ENCODE measurements at regions not wholly inside any gene's neighbourhood (a gene's known extent, or its start where the extent isn't known, plus 50 kb on each side); places are given as distances from the start of the nearest gene placed in this dataset.

DNA sequence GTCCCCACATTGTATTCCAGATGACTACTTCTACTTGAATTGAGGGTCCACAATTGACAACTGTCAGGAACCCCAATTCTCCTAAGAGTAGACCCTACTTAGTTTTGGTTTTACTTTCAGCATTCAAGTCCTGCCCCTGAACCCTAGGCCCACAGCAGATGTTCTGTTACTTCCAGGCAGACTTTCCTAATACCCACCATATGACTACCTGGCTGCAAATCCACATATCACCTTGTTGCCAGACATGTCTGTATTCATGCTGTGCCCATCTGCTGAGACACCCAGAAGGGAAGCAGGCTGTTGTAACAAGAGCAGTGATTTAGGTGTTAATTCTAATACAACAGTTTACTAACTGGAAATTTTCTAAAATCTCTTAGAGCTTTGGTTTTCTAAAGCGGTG lies 235.1 kb upstream of the CCDC54 start:
- TF ChIP-seq, protein P1, sequence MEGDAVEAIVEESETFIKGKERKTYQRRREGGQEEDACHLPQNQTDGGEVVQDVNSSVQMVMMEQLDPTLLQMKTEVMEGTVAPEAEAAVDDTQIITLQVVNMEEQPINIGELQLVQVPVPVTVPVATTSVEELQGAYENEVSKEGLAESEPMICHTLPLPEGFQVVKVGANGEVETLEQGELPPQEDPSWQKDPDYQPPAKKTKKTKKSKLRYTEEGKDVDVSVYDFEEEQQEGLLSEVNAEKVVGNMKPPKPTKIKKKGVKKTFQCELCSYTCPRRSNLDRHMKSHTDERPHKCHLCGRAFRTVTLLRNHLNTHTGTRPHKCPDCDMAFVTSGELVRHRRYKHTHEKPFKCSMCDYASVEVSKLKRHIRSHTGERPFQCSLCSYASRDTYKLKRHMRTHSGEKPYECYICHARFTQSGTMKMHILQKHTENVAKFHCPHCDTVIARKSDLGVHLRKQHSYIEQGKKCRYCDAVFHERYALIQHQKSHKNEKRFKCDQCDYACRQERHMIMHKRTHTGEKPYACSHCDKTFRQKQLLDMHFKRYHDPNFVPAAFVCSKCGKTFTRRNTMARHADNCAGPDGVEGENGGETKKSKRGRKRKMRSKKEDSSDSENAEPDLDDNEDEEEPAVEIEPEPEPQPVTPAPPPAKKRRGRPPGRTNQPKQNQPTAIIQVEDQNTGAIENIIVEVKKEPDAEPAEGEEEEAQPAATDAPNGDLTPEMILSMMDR (IDR thresholded peaks at IDR 0.05): no peak
- no peak for TF ChIP-seq POLR2A (IDR thresholded peaks at IDR 0.05)

Data from uterus (tissue), 2 donors.